ENCODE measurements at regions not wholly inside any gene's neighbourhood (a gene's known extent, or its start where the extent isn't known, plus 50 kb on each side); places are given as distances from the start of the nearest gene placed in this dataset.

DNA sequence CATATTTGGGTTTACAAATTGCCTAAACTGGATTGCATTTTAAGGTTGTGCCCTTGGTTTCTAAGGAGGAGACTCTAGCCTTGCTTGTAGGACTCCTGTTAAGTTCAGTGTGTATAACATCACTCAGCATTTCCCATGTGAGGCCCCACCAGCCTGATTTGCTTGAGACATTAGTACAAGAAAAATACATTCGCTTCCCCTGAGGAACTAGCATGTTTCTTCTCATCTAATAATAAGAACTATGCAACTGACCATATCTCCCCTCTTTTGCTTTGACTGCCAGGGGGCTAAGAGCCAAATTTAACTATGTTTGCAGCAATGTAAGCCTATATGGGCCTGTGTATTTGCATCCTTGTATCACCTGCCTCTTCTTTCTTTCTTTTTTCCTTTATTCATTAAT is 737.9 kb downstream of the INHBA start:
- TF ChIP-seq, protein P1, sequence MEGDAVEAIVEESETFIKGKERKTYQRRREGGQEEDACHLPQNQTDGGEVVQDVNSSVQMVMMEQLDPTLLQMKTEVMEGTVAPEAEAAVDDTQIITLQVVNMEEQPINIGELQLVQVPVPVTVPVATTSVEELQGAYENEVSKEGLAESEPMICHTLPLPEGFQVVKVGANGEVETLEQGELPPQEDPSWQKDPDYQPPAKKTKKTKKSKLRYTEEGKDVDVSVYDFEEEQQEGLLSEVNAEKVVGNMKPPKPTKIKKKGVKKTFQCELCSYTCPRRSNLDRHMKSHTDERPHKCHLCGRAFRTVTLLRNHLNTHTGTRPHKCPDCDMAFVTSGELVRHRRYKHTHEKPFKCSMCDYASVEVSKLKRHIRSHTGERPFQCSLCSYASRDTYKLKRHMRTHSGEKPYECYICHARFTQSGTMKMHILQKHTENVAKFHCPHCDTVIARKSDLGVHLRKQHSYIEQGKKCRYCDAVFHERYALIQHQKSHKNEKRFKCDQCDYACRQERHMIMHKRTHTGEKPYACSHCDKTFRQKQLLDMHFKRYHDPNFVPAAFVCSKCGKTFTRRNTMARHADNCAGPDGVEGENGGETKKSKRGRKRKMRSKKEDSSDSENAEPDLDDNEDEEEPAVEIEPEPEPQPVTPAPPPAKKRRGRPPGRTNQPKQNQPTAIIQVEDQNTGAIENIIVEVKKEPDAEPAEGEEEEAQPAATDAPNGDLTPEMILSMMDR (IDR thresholded peaks at IDR 0.05): no peak
- TF ChIP-seq POLR2A (IDR thresholded peaks at IDR 0.05): no peak

Measured in suprapubic skin (tissue), 3 donors.